Trophoblast cell (in vitro differentiated cells and primary cell): ENCODE measurements at regions not wholly inside any gene's neighbourhood (a gene's known extent, or its start where the extent isn't known, plus 50 kb on each side); places are given as distances from the start of the nearest gene placed in this dataset.

Experiments
- DNase-seq, 2 donors: peaks; one replicate each; pipeline ENCODE4 v3.0.0-alpha.2; 2016
- H2AFZ ChIP-seq: 2 replicates; pipeline ENCODE4 v1.6.1; 2013; ENCODE audit warnings: low read length, moderate library complexity, mild to moderate bottlenecking; ENCODE audit not compliant: insufficient read depth, poor library complexity
- H2AK5ac ChIP-seq: 2 replicates; pipeline ENCODE4 v1.6.1; 2013; ENCODE audit warnings: mild to moderate bottlenecking, low read length
- H2BK120ac ChIP-seq: 2 replicates; pipeline ENCODE4 v1.6.1; 2013; ENCODE audit warnings: low read length, mild to moderate bottlenecking, moderate library complexity; ENCODE audit not compliant: insufficient read depth, poor library complexity
- H2BK12ac ChIP-seq: 2 replicates; pipeline ENCODE4 v1.6.1; 2013; ENCODE audit warnings: mild to moderate bottlenecking, low read length, moderate library complexity
- H2BK5ac ChIP-seq: 2 replicates; pipeline ENCODE4 v1.6.1; 2013; ENCODE audit warnings: low read length, low read depth, moderate library complexity, mild to moderate bottlenecking; ENCODE audit not compliant: poor library complexity
- H3K14ac ChIP-seq: 2 replicates; pipeline ENCODE4 v1.6.1; 2013; ENCODE audit warnings: mild to moderate bottlenecking, low read length
- H3K18ac ChIP-seq: 2 replicates; pipeline ENCODE4 v1.6.1; 2013; ENCODE audit warnings: mild to moderate bottlenecking, low read length
- H3K23ac ChIP-seq: 2 replicates; pipeline ENCODE4 v1.6.1; 2013; ENCODE audit warnings: low read length
- H3K27ac ChIP-seq: 2 replicates; pipeline ENCODE4 v1.5.1; 2013; ENCODE audit warnings: low read depth, mild to moderate bottlenecking, inconsistent platforms, low read length, moderate library complexity
- H3K27me3 ChIP-seq: 2 replicates; pipeline ENCODE4 v1.6.1; 2013; ENCODE audit warnings: inconsistent platforms, mild to moderate bottlenecking, low read length, moderate library complexity; ENCODE audit not compliant: insufficient read depth
- H3K36me3 ChIP-seq, 2 experiments: 1 replicate in 1 of 2; 2 replicates in 1 of 2; pipeline ENCODE4 v1.6.1; 2013; ENCODE audit warnings: low read length in 2 of 2, mild to moderate bottlenecking in 2 of 2, moderate library complexity in 1 of 2; ENCODE audit not compliant: insufficient read depth in 2 of 2, control insufficient read depth in 1 of 2
- H3K4ac ChIP-seq: 2 replicates; pipeline ENCODE4 v1.6.1; 2013; ENCODE audit warnings: low read depth, mild to moderate bottlenecking, low read length, moderate library complexity
- H3K4me1 ChIP-seq, 2 experiments: 1 replicate in 1 of 2; 2 replicates in 1 of 2; pipeline ENCODE4 v1.6.1; 2013; ENCODE audit warnings: low read length in 2 of 2, mild to moderate bottlenecking in 2 of 2, moderate library complexity in 1 of 2; ENCODE audit not compliant: insufficient read depth in 2 of 2, control insufficient read depth in 1 of 2
- H3K4me2 ChIP-seq: 2 replicates; pipeline ENCODE4 v1.6.1; 2013; ENCODE audit warnings: inconsistent platforms, mild to moderate bottlenecking, low read length, moderate library complexity
- H3K4me3 ChIP-seq: 2 replicates; pipeline ENCODE4 v1.5.1; 2013; ENCODE audit warnings: mild to moderate bottlenecking, low read depth, low read length, inconsistent platforms
- H3K79me1 ChIP-seq: one replicate; pipeline ENCODE4 v1.6.1; 2013; ENCODE audit warnings: low read length
- H3K79me2 ChIP-seq: 2 replicates; pipeline ENCODE4 v1.6.1; 2013; ENCODE audit warnings: low read length, mild to moderate bottlenecking; ENCODE audit not compliant: control insufficient read depth, insufficient read depth, poor library complexity
- H3K9ac ChIP-seq: 2 replicates; pipeline ENCODE4 v1.6.1; 2013; ENCODE audit warnings: mild to moderate bottlenecking, low read length
- H3K9me3 ChIP-seq: 2 replicates; pipeline ENCODE4 v1.6.1; 2013; ENCODE audit warnings: low read depth, mild to moderate bottlenecking, control low read depth, inconsistent platforms, low read length; ENCODE audit not compliant: insufficient read depth
- H4K12ac ChIP-seq: 2 replicates; pipeline ENCODE4 v1.6.1; 2013; ENCODE audit warnings: low read depth, mild to moderate bottlenecking, low read length, moderate library complexity
- H4K8ac ChIP-seq: 2 replicates; pipeline ENCODE4 v1.6.1; 2013; ENCODE audit warnings: low read depth, mild to moderate bottlenecking, low read length, moderate library complexity
- H4K91ac ChIP-seq: one replicate; pipeline ENCODE4 v1.6.1; 2013; ENCODE audit warnings: low read depth, mild to moderate bottlenecking, low read length, moderate library complexity
- whole genome bisulfite sequencing: extraction: QIAGEN DNeasy Blood & Tissue Kit; methylation state at CpG from one replicate; pipeline ENCODE4 v1.1.7; 2013; ENCODE audit warnings: missing lambda C conversion rate; ENCODE audit not compliant: insufficient read length, insufficient coverage; ENCODE audit errors: extremely low coverage; 5-methylcytosine and 5-hydroxymethylcytosine counted together

GRCh38 chr12:127457726-127458125 is 809.2 kb upstream of the TMEM132C start:
- H2AFZ ChIP-seq = no peak overlapping the region
- H3K27me3 ChIP-seq = peaks cover 20% of the 10 kb centered on the region
- peaks cover 5 to 6% of the 10 kb centered on the region in 2 experiments for H3K4me1 ChIP-seq
- H4K8ac ChIP-seq = no peak overlapping the region
- no peak overlapping the region for H3K23ac ChIP-seq
- H3K27ac ChIP-seq = no peak overlapping the region
- no peaks in the 10 kb centered on the region for H3K36me3 ChIP-seq
- H3K79me1 ChIP-seq = no peaks in the 10 kb centered on the region
- no peak overlapping the region for H3K4me2 ChIP-seq
- no peak overlapping the region for H3K14ac ChIP-seq
- no peak overlapping the region for H2BK120ac ChIP-seq
- H4K91ac ChIP-seq = no peak overlapping the region
- no peak overlapping the region for H3K4me3 ChIP-seq
- H2AK5ac ChIP-seq = no peak overlapping the region
- no peak overlapping the region for H3K4ac ChIP-seq
- no peaks in the 10 kb centered on the region for H3K79me2 ChIP-seq
- H3K9ac ChIP-seq = no peak overlapping the region
- H3K18ac ChIP-seq = no peak overlapping the region
- H3K9me3 ChIP-seq = peaks cover 2% of the 10 kb centered on the region
- H2BK5ac ChIP-seq = no peak overlapping the region
- no peak overlapping the region for H4K12ac ChIP-seq
- no peak for DNase-seq
- no CpG with 5 or more reads among the region's 5 CpGs for WGBS
- no peak overlapping the region for H2BK12ac ChIP-seq

GRCh38 chr12:127459166-127459565 is 807.8 kb upstream of the TMEM132C start:
- no peak overlapping the region for H2BK5ac ChIP-seq
- no peaks in the 10 kb centered on the region for H3K36me3 ChIP-seq
- no CpG with 5 or more reads among the region's 2 CpGs for WGBS
- H4K12ac ChIP-seq = no peak overlapping the region
- no peak overlapping the region for H3K18ac ChIP-seq
- H3K4me1 ChIP-seq = peaks cover 5 to 6% of the 10 kb centered on the region in 2 experiments
- no peaks in the 10 kb centered on the region for H3K79me1 ChIP-seq
- H3K79me2 ChIP-seq = no peaks in the 10 kb centered on the region
- no peak overlapping the region for H2AFZ ChIP-seq
- H3K4me2 ChIP-seq = no peak overlapping the region
- no peak overlapping the region for H3K14ac ChIP-seq
- H3K4me3 ChIP-seq = no peak overlapping the region
- no peak overlapping the region for H2BK120ac ChIP-seq
- peaks cover 20% of the 10 kb centered on the region for H3K27me3 ChIP-seq
- no peak for DNase-seq
- H3K27ac ChIP-seq = no peak overlapping the region
- H4K8ac ChIP-seq = no peak overlapping the region
- H3K23ac ChIP-seq = no peak overlapping the region
- H3K9me3 ChIP-seq = peaks cover 2% of the 10 kb centered on the region
- no peak overlapping the region for H2BK12ac ChIP-seq
- H3K4ac ChIP-seq = no peak overlapping the region
- no peak overlapping the region for H2AK5ac ChIP-seq
- no peak overlapping the region for H3K9ac ChIP-seq
- H4K91ac ChIP-seq = no peak overlapping the region

- Histone ChIP-seq H3K4me1 (peaks cover 5 to 6% of the 10 kb centered on the region in 2 experiments), H4K8ac (no peak overlapping the region), H3K18ac (no peak overlapping the region), H2BK12ac (no peak overlapping the region), H3K14ac (no peak overlapping the region), H3K23ac (no peak overlapping the region), H3K79me1 (no peaks in the 10 kb centered on the region), H4K91ac (no peak overlapping the region), H3K4me3 (no peak overlapping the region), H3K4ac (no peak overlapping the region), H3K4me2 (no peak overlapping the region), H2AK5ac (no peak overlapping the region), H4K12ac (no peak overlapping the region), H2BK120ac (no peak overlapping the region), H2AFZ (no peak overlapping the region), H3K27me3 (peaks cover 19% of the 10 kb centered on the region), H3K9ac (no peak overlapping the region), H3K36me3 (no peaks in the 10 kb centered on the region), H3K9me3 (peaks cover 2% of the 10 kb centered on the region), H3K27ac (no peak overlapping the region), H2BK5ac (no peak overlapping the region), H3K79me2 (no peaks in the 10 kb centered on the region)
- DNase-seq = no peak
- no CpG with 5 or more reads among the region's 6 CpGs for WGBS
These were observed 807.3 kb upstream of the TMEM132C start for GRCh38 chr12:127459687-127460086.

GRCh38 chr12:127463237-127463636 is 803.7 kb upstream of the TMEM132C start:
- H2BK5ac ChIP-seq = no peak overlapping the region
- no peak for DNase-seq
- H3K4me2 ChIP-seq = no peak overlapping the region
- no peak overlapping the region for H3K23ac ChIP-seq
- no peak overlapping the region for H2AK5ac ChIP-seq
- H3K14ac ChIP-seq = no peak overlapping the region
- no peak overlapping the region for H3K4ac ChIP-seq
- no peak overlapping the region for H2AFZ ChIP-seq
- H2BK120ac ChIP-seq = no peak overlapping the region
- no peak overlapping the region for H3K18ac ChIP-seq
- no peak overlapping the region for H3K27ac ChIP-seq
- H4K12ac ChIP-seq = no peak overlapping the region
- no peak overlapping the region for H4K8ac ChIP-seq
- no peak overlapping the region for H4K91ac ChIP-seq
- peaks cover 2% of the 10 kb centered on the region for H3K9me3 ChIP-seq
- H3K79me1 ChIP-seq = no peaks in the 10 kb centered on the region
- WGBS = no CpG with 5 or more reads among the region's 1 CpG
- H2BK12ac ChIP-seq = no peak overlapping the region
- H3K27me3 ChIP-seq = no peaks in the 10 kb centered on the region
- H3K4me3 ChIP-seq = no peak overlapping the region
- no peaks in the 10 kb centered on the region for H3K79me2 ChIP-seq
- H3K36me3 ChIP-seq = no peaks in the 10 kb centered on the region
- no peak overlapping the region for H3K9ac ChIP-seq
- no peaks in the 10 kb centered on the region for H3K4me1 ChIP-seq
